ENCODE measurements at regions not wholly inside any gene's neighbourhood (a gene's known extent, or its start where the extent isn't known, plus 50 kb on each side); places are given as distances from the start of the nearest gene placed in this dataset.
A peak's percentile ranks its signal among the peaks of the same experiment; 100 is the strongest.

GRCh38 chr12:11568155-11568761 lies 81.2 kb upstream of the ETV6 start:
- no peak for DNase-seq (ENCODE audit: low spot score)

DNA sequence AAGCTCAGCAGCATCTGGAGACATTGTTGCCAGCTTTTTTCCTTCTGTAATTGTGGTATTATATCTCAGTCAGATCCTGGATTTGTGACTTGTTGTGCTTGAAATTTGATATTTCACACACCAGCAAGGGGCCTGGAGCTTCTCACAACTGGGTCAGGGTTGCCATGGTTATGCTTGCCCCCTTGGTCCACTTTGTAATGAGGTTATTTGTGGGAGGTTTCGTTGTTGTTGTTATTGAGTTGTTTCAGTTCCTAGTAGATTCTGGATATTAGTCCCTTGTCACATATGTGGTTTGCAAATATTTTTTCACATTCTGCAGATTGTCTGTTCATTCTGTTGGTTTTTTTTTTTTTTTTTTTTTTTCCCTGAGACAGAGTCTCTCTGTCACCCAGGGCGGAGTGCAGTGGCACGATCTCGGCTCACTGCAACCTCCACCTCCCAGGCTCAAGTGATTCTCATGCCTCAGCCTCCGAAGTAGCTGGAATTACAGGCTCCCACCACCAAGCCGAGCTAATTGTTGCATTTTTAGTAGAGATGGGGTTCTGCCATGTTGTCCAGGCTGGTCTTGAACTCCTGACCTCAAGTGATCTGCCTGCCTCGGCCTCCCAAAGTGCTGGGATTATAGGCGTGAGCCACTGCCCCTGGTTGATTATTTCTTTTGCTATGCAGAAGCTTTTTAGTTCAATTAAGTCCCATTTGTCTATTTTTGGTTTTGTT lies 80.6 kb upstream of the ETV6 start:
- no peak for DNase-seq (ENCODE audit: low spot score)

DNA sequence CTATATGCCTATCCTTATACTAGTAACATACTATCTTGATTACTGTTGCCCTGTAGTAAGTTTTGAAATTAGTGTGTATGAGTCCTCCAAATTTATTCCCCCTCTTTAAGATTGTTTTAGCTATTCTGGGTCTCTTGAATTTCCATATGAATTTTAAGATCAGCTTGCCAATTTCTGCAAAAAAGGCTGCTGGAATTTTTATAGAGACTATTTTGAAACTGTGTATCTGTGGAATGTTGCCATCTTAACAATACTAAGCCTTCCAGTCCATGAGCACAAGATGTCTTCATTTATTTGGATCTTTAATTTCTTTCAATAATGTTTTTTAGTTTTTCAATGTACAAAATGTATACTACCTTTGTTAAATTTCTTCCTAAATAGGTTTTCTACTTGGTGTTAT lies 79.8 kb upstream of the ETV6 start:
- DNase-seq (ENCODE audit: low spot score): no peak

DNA sequence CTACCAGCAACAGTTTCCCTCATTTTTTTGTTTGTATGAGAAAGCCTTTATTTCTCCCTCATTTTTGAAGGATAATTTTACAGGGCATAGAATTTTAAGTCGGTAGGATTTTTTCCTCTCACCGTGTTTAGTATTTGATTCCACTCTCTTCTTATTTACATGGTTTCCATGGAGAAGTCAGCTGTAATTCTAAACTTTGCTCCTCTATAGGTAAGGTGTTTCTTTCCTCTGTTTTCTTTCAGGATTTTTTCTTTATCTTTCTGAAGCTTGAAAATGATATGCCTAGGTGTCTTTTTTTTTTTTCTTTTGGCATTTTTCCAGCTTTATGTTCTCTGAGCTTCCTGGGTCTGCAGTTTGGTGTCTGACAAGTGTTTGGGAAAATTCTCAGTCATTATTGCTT lies 75.6 kb upstream of the ETV6 start:
- no peak for DNase-seq (ENCODE audit: low spot score)

GRCh38 chr12:11576104-11576503 lies 73.4 kb upstream of the ETV6 start:
- peak; percentile 91 for DNase-seq (ENCODE audit: low spot score)

GRCh38 chr12:11577658-11578260 lies 71.7 kb upstream of the ETV6 start:
- peak; percentile 61 for DNase-seq (ENCODE audit: low spot score)

DNA sequence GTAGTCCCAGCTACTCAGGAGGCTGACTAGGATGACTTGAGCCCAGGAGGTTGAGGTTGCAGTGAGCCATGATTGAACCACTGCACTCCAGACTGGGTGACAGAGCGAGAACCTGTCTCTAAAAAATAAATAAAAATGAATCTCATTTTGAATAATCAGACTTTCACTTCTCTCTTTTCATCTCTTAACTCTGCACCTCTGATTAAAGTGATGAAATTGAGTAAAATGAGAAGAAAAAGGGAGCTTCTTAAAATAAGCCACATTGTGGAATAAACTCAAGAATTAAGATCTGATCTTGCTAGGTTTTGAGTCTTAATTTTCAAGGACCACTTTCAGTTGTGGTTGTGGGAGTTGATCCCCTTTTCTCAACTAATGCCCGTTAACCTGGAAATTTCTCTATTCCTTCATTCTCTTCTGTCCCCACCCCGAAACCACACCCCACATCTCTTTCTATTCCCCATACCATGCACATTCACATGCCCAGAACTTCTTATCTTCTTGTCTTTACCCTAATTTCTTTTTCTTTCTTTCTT lies 70.9 kb upstream of the ETV6 start:
- DNase-seq (ENCODE audit: low spot score): no peak

DNA sequence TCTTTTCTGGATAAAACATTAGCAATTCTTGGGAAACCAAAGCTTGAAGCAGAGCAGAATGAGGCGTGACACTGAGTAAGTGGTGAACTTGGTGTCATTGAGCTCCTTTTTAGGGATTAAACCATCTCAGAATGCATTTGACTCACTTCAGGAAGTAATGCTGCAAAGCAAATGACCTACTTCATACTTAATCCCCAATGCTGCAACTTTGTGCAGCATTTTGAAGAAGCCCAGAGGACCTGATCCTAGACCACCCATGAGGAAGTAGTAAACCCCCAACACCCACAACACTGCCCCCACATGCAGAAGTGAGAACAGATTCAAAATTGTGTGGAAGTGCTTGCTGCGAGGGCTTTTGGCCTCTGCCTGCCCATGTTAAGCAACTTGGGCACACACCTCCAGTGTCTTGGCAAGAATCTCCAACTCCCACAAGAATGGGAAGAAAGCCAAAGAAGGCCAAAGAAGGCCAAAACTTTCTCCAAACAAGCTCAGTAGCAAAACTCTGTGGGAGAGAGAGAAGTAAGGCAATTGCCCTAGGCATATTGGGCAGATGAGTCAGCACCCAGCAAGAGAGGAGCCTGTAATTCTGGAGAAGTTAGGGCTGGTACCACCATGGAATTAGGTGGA lies 69.2 kb upstream of the ETV6 start:
- DNase-seq (ENCODE audit: low spot score): peak; percentile 90

DNA sequence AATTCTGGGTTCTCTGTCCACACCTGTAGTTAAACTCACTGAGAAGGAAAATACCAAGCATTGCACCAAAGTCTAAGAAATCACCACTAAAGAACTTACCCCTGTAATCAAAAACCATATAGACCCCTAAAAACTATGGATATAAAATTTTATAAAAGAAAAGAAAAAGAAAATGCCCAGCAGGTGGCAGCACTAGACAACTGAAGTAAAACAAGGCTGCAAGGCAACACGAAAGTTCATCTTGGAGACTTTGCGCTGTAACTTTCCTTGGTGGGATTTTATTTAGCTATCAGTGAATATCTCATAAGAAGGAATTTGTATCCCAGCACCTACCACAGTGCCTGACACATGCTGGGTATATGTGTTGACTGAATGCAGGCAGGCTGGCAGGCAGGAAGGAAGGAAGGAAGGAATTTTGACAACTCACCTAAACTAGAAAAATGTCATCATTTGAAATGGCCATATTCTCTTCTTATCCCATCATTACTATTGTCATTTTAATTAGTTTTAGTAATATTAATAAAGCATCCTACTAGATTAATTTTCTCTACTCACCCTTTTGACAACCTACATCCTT lies 68.2 kb upstream of the ETV6 start:
- DNase-seq (ENCODE audit: low spot score): peak; percentile 80

DNA sequence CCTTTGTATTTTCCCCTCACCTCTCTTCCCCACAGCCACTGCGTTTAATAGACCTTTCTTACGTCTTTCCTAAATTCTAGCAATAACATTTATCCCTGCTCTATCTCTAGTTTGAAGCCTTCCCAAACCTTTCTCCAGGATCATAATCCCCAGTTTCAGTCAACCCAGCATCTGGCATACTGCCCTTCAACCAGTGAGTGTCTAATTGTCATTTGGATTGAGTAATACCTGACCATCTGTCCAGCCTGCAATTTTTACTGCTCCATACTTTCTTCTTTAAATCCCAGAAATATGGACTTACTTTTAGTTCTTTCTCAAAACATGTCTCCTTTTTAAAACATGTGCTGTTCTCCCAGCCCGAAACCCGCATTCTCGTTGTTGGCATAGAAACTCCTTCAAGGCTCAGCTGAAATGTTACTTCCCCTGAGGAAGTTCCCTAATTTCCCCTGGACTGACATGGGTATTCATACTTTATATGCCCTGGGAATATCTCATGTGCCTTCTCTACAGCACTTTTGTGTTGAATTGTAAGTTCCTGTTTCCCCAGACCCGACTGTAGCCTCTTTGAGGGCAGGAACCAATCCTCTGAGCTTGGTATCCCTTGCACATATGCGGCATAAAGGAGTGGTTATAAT lies 65.1 kb upstream of the ETV6 start:
- DNase-seq (ENCODE audit: low spot score): no peak

DNA sequence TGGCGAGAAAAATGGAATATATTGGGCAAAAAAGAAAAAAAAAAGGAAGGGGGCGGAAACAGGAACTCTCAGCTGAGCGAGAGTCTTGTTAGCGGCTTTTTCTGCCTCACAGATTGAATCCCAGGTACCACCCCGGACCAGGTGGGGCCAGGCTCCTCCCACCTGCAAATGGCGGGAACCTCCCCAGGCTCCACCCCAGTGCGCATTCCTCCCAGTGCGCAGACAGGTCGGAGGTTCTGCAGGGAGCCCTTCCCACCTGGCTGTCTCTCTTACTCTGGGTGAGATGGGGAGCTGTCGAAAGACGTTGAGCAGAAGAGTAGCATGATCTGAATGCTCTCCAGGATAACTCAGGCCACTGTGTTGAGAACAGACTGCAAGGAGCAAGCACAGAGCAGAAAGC lies 57.0 kb upstream of the ETV6 start:
- DNase-seq (ENCODE audit: low spot score): no peak

DNA sequence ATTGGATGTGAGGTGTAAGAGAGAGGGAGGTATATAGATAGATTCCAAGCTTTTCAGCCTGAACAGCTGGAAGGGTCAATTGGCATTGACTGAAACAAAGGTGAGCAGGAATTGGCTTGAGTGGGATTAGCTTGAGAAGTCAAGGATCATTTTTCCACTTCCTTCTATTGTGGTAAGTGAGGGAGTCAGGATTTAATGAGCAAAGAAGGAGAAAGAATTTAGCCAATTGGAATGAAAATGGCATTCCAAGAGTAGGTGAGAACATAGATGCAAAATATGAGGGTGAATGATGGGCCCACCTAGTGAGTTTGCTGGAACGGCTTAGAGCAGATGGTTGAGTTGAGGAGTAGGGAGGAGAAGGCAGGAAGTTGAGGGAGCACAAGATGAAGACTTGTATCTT lies 56.5 kb upstream of the ETV6 start:
- no peak for DNase-seq (ENCODE audit: low spot score)

GRCh38 chr12:11595080-11595479 lies 54.4 kb upstream of the ETV6 start:
- no peak for DNase-seq (ENCODE audit: low spot score)

GRCh38 chr12:11596141-11596540 lies 53.3 kb upstream of the ETV6 start:
- no peak for DNase-seq (ENCODE audit: low spot score)

DNA sequence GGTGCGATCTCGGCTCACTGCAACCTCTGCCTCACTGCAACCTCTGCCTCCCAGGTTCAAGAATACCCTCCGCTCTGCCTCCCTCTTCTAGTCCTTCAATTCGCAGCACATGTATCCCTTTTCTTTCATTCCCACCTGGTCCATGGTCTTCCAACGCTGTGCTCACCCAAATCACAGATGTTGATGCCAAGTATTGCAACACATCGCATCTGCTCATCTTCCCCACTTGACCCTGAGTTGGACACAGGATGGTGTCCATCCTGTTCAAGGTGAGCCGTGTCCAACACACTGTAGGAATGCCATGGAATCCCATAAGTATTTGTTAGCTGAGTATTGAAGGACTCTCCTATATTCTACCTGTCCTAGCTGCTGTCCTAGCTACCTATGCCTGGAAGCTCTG lies 50.6 kb upstream of the ETV6 start:
- DNase-seq (ENCODE audit: low spot score): no peak
